Renal pelvis (tissue), 1 donor: ENCODE measurements at regions not wholly inside any gene's neighbourhood (a gene's known extent, or its start where the extent isn't known, plus 50 kb on each side); places are given as distances from the start of the nearest gene placed in this dataset.

Source experiments
- DNase-seq: peaks from one replicate; pipeline ENCODE4 v3.0.0-alpha.2; 2013

DNA sequence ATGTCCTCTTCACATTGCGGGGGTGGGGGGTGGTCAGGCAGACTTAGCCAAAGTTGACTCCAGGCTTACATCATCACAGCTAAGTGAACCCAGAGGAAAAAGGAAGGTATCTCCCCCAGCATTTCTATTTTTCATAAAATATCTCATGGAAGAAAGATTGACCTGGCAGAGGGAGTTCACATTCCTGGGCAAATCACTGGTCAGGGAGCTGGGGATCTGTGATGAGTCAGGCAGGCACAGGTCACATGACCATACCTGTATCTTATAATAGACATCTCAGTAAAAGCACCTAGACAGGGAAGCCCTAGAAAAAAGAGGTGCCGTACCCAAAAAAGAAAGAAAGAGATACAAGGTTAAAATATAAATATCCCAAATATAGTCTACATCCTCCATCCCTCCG lies 57.3 kb upstream of the WWC1 start:
- no peak for DNase-seq

DNA sequence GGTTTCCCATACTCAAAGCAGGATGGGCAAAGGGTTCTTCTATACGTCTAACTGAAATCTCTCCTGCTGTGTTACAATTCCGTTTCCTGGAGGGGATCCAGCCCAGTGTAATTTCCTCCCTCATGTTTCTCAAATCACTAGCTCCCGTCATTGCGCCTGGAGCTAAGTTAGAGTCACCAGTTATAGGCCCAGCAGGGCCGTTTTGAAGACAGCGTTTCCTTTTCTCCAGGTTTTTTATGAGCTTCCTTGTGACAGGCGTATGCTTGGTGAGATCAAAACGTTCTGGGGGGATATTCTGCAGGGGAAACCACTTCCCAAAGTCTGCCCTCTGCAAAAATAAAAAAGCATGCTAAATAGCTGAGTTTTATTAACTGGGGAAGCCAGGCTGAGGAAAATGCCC lies 53.0 kb upstream of the WWC1 start:
- no peak for DNase-seq

DNA sequence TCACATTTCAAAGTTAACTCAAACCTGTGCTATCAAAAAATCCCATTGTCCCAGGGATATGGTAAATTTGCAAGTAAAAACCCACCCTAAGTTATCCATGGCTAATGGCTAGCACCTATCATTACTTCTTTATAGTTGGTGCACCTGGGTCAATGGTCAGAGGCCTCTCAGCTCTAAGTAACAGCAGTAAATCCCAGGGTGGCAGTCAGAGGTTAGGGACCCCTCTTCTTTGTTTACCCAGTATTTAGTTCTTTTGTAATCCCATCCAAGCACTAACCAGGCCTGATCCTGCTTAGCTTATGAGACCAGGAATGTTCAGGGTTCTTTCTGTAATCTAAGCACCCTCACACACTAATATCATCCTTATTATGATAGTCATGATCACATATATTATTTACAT lies 52.1 kb upstream of the WWC1 start:
- no peak for DNase-seq
